ENCODE measurements at regions not wholly inside any gene's neighbourhood (a gene's known extent, or its start where the extent isn't known, plus 50 kb on each side); places are given as distances from the start of the nearest gene placed in this dataset.

DNA sequence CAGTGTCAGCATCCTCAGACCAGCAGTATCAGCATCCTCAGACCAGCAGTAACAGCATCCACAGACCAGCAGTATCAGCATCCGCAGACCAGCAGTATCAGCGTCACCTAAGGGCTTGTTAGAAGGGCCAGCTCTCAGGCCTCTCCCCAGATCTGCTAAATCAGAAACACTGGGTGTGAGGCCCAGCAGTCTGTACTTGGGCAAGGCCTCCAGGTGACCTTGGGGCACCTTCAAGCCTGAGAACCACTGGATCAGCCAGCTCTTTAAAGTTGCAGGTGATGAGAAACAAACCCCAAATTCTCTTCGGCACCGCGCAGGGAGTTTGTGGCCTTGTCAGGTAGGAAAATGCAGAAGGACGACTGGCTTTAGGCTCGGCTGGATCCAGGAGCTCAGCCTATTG, 290.5 kb upstream of the CDH4 start:
- Histone ChIP-seq H3F3A (replicated peaks; ENCODE audit: insufficient read depth) (no peaks in the 10 kb centered on the region), H3K79me2 (ENCODE audit: insufficient read depth) (no peaks in the 10 kb centered on the region), H2AFZ (ENCODE audit: low read depth) (no peak overlapping the region), H3K9ac (no peak overlapping the region), H3K4me3 (ENCODE audit: low read depth in 2 of 2, low read length in 1 of 2) (no peak overlapping the region), H3K9me3 (no peaks in the 10 kb centered on the region), H3K27me3 (ENCODE audit: insufficient read depth) (no peaks in the 10 kb centered on the region), H3K4me2 (no peak overlapping the region), H3K9me2 (no peaks in the 10 kb centered on the region), H3K27ac (ENCODE audit: low read depth in 2 of 2, low read length in 1 of 2) (no peak overlapping the region), H3K36me3 (replicated peaks in 1 of 2; ENCODE audit: control insufficient read depth in 1 of 2, insufficient read depth in 2 of 2, low read length in 1 of 2) (no peaks in the 10 kb centered on the region), H3K4me1 (ENCODE audit: control insufficient read depth in 1 of 2, insufficient read depth in 2 of 2, low read depth in 1 of 2, low read length in 1 of 2) (no peaks in the 10 kb centered on the region), H4K20me1 (ENCODE audit: insufficient read depth) (no peaks in the 10 kb centered on the region)
- CTCF ChIA-PET, result no interaction called here
- TF ChIP-seq ELF1 (IDR thresholded peaks at IDR 0.05) (no peak), FOXJ3 (CRISPR knock-in tag; IDR thresholded peaks at IDR 0.05) (no peak), JUND (IDR thresholded peaks at IDR 0.05) (no peak), RCOR1 (IDR thresholded peaks at IDR 0.05; ENCODE audit: low read length) (no peak), GABPA (IDR thresholded peaks at IDR 0.05; ENCODE audit: low read depth) (no peak), EZH2phosphoT487 (IDR thresholded peaks at IDR 0.05; ENCODE audit: borderline replicate concordance, low read depth) (no peak), EP300 (IDR thresholded peaks at IDR 0.05; ENCODE audit: borderline replicate concordance in 1 of 2, low read depth in 1 of 2, low read length in 1 of 2) (no peak), POLR2AphosphoS5 (IDR thresholded peaks at IDR 0.05; ENCODE audit: low read depth, low read length) (no peak), GATA2 (CRISPR knock-in tag; IDR thresholded peaks at IDR 0.05) (no peak), NFIC (IDR thresholded peaks at IDR 0.05; ENCODE audit: borderline replicate concordance) (no peak), FOSL2 (IDR thresholded peaks at IDR 0.05; ENCODE audit: borderline replicate concordance, low read depth) (no peak), RXRA (IDR thresholded peaks at IDR 0.05; ENCODE audit: borderline replicate concordance, low read depth) (no peak), FOXM1 (IDR thresholded peaks at IDR 0.05; ENCODE audit: low read depth) (no peak), TEAD4 (IDR thresholded peaks at IDR 0.05; ENCODE audit: borderline replicate concordance, insufficient read depth) (no peak), TCF12 (IDR thresholded peaks at IDR 0.05) (no peak), MEF2A (IDR thresholded peaks at IDR 0.05; ENCODE audit: borderline replicate concordance, low read depth) (no peak)
- TF ChIP-seq, protein P1, sequence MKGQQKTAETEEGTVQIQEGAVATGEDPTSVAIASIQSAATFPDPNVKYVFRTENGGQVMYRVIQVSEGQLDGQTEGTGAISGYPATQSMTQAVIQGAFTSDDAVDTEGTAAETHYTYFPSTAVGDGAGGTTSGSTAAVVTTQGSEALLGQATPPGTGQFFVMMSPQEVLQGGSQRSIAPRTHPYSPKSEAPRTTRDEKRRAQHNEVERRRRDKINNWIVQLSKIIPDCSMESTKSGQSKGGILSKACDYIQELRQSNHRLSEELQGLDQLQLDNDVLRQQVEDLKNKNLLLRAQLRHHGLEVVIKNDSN (IDR thresholded peaks at IDR 0.05; ENCODE audit: borderline replicate concordance, low read depth), result no peak
- TF ChIP-seq, protein P2, sequence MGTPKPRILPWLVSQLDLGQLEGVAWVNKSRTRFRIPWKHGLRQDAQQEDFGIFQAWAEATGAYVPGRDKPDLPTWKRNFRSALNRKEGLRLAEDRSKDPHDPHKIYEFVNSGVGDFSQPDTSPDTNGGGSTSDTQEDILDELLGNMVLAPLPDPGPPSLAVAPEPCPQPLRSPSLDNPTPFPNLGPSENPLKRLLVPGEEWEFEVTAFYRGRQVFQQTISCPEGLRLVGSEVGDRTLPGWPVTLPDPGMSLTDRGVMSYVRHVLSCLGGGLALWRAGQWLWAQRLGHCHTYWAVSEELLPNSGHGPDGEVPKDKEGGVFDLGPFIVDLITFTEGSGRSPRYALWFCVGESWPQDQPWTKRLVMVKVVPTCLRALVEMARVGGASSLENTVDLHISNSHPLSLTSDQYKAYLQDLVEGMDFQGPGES (IDR thresholded peaks at IDR 0.05; ENCODE audit: low read depth, low read length), result no peak
- TF ChIP-seq, protein P3, sequence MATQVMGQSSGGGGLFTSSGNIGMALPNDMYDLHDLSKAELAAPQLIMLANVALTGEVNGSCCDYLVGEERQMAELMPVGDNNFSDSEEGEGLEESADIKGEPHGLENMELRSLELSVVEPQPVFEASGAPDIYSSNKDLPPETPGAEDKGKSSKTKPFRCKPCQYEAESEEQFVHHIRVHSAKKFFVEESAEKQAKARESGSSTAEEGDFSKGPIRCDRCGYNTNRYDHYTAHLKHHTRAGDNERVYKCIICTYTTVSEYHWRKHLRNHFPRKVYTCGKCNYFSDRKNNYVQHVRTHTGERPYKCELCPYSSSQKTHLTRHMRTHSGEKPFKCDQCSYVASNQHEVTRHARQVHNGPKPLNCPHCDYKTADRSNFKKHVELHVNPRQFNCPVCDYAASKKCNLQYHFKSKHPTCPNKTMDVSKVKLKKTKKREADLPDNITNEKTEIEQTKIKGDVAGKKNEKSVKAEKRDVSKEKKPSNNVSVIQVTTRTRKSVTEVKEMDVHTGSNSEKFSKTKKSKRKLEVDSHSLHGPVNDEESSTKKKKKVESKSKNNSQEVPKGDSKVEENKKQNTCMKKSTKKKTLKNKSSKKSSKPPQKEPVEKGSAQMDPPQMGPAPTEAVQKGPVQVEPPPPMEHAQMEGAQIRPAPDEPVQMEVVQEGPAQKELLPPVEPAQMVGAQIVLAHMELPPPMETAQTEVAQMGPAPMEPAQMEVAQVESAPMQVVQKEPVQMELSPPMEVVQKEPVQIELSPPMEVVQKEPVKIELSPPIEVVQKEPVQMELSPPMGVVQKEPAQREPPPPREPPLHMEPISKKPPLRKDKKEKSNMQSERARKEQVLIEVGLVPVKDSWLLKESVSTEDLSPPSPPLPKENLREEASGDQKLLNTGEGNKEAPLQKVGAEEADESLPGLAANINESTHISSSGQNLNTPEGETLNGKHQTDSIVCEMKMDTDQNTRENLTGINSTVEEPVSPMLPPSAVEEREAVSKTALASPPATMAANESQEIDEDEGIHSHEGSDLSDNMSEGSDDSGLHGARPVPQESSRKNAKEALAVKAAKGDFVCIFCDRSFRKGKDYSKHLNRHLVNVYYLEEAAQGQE (IDR thresholded peaks at IDR 0.05; ENCODE audit: low read depth, low read length), result no peak
- DNase-seq, result no peak
- POLR2A ChIA-PET, result no interaction called here
- WGBS (ENCODE audit: low lambda C conversion rate), result 69% methylated on average over 6 of the region's 7 CpGs

All from SK-N-SH (cell line).